Activated CD4-positive, alpha-beta T cell treated with anti-CD3 and anti-CD28 coated beads, Interleukin-2, amount 10 ng/mL, durations not matched to agents 7 days and 5 days (primary cell): ENCODE measurements at regions not wholly inside any gene's neighbourhood (a gene's known extent, or its start where the extent isn't known, plus 50 kb on each side); places are given as distances from the start of the nearest gene placed in this dataset.
"Not testable (repeated sequence)": the region's sequence is repeated elsewhere in the genome, so short reads cannot be mapped to it uniquely, and the experiment has no call there.

Experiments used
- CTCF ChIA-PET: fragments of 350-600 bp; sonication (Branson Sonifier 250); formaldehyde crosslinking; loops from one replicate; lab custom pipeline; 2021; ENCODE audit warnings: antibody characterized with exemption; lab: Charles Lee
- POLR2A ChIA-PET: fragments of 350-600 bp; sonication (Branson Sonifier 250); formaldehyde crosslinking; loops from one replicate; lab custom pipeline; 2021; ENCODE audit warnings: antibody characterized with exemption; lab: Charles Lee
- DNase-seq: peaks from one replicate; pipeline ENCODE4 v3.0.0-alpha.2; 2020
- H3K27ac Mint-ChIP-seq: one replicate; pipeline ENCODE4 v1.8.0; 2021; ENCODE audit warnings: mild to moderate bottlenecking, moderate library complexity, mixed read lengths
- H3K27me3 Mint-ChIP-seq: one replicate; pipeline ENCODE4 v1.8.0; 2021; ENCODE audit warnings: mixed read lengths
- H3K36me3 Mint-ChIP-seq: one replicate; pipeline ENCODE4 v1.8.0; 2021; ENCODE audit warnings: low read depth, mixed read lengths
- H3K4me1 Mint-ChIP-seq: one replicate; pipeline ENCODE4 v1.8.0; 2021; ENCODE audit warnings: mixed read lengths
- H3K4me3 Mint-ChIP-seq: one replicate; pipeline ENCODE4 v1.8.0; 2021; ENCODE audit warnings: mild to moderate bottlenecking, moderate library complexity, mixed read lengths
- H3K9me3 Mint-ChIP-seq: one replicate; pipeline ENCODE4 v1.8.0; 2021; ENCODE audit warnings: mixed read lengths

GRCh38 chr7:111647881-111648280 lies 85.6 kb upstream of the IMMP2L start:
- DNase-seq: no peak
- Mint-ChIP-seq H3K27me3 (no peaks in the 10 kb centered on the region), H3K4me3 (no peak overlapping the region), H3K9me3 (no peaks in the 10 kb centered on the region), H3K36me3 (no peaks in the 10 kb centered on the region), H3K4me1 (no peaks in the 10 kb centered on the region), H3K27ac (no peak overlapping the region)
- ChIA-PET POLR2A (no interaction called here), CTCF (no interaction called here)

GRCh38 chr7:111644595-111644994 lies 82.3 kb upstream of the IMMP2L start:
- CTCF ChIA-PET, H3K4me1 Mint-ChIP-seq, DNase-seq, H3K4me3 Mint-ChIP-seq, H3K9me3 Mint-ChIP-seq, POLR2A ChIA-PET, H3K36me3 Mint-ChIP-seq, H3K27ac Mint-ChIP-seq, H3K27me3 Mint-ChIP-seq: not testable (repeated sequence)

GRCh38 chr7:111642373-111642772 lies 80.1 kb upstream of the IMMP2L start:
- no peak overlapping the region for H3K27ac Mint-ChIP-seq
- POLR2A ChIA-PET: no interaction called here
- no peaks in the 10 kb centered on the region for H3K27me3 Mint-ChIP-seq
- no peaks in the 10 kb centered on the region for H3K9me3 Mint-ChIP-seq
- CTCF ChIA-PET: no interaction called here
- H3K4me1 Mint-ChIP-seq: no peaks in the 10 kb centered on the region
- H3K4me3 Mint-ChIP-seq: no peak overlapping the region
- H3K36me3 Mint-ChIP-seq: no peaks in the 10 kb centered on the region
- DNase-seq: no peak

- H3K27ac Mint-ChIP-seq: no peak overlapping the region
- no peaks in the 10 kb centered on the region for H3K27me3 Mint-ChIP-seq
- ChIA-PET CTCF (no interaction called here), POLR2A (no interaction called here)
- H3K4me3 Mint-ChIP-seq: no peak overlapping the region
- no peaks in the 10 kb centered on the region for H3K9me3 Mint-ChIP-seq
- no peak for DNase-seq
- H3K4me1 Mint-ChIP-seq: no peaks in the 10 kb centered on the region
- H3K36me3 Mint-ChIP-seq: no peaks in the 10 kb centered on the region
These were observed 78.1 kb upstream of the IMMP2L start for GRCh38 chr7:111640416-111640815.

GRCh38 chr7:111639934-111640333 lies 77.6 kb upstream of the IMMP2L start:
- H3K27me3 Mint-ChIP-seq: no peaks in the 10 kb centered on the region
- no peak overlapping the region for H3K4me3 Mint-ChIP-seq
- CTCF ChIA-PET: no interaction called here
- no peak overlapping the region for H3K27ac Mint-ChIP-seq
- no peak for DNase-seq
- POLR2A ChIA-PET: no interaction called here
- H3K9me3 Mint-ChIP-seq: no peaks in the 10 kb centered on the region
- no peaks in the 10 kb centered on the region for H3K4me1 Mint-ChIP-seq
- no peaks in the 10 kb centered on the region for H3K36me3 Mint-ChIP-seq

- POLR2A ChIA-PET: no interaction called here
- no peaks in the 10 kb centered on the region for H3K36me3 Mint-ChIP-seq
These were observed 75.8 kb upstream of the IMMP2L start for GRCh38 chr7:111638078-111638477.

GRCh38 chr7:111633878-111634277 lies 71.6 kb upstream of the IMMP2L start:
- H3K9me3 Mint-ChIP-seq: peaks cover 10% of the 10 kb centered on the region
- no peak for DNase-seq
- no peaks in the 10 kb centered on the region for H3K36me3 Mint-ChIP-seq
- ChIA-PET CTCF (interaction anchor here (0.7 kb wide), 1 partner anchor 1614 kb away, joined by 3 read pairs; no protein-coding TSS in a partner anchor), POLR2A (interaction anchor here (0.6 kb wide), 1 partner anchor 22 kb away, joined by 3 read pairs; no protein-coding TSS in a partner anchor)
- H3K27me3 Mint-ChIP-seq: no peaks in the 10 kb centered on the region
- no peak overlapping the region for H3K27ac Mint-ChIP-seq
- H3K4me1 Mint-ChIP-seq: no peaks in the 10 kb centered on the region
- H3K4me3 Mint-ChIP-seq: no peak overlapping the region

More at GRCh38 chr7:111638078-111638477, 75.8 kb upstream of the IMMP2L start:
- Mint-ChIP-seq H3K9me3 (no peaks in the 10 kb centered on the region), H3K4me3 (no peak overlapping the region), H3K27me3 (no peaks in the 10 kb centered on the region), H3K27ac (no peak overlapping the region), H3K4me1 (no peaks in the 10 kb centered on the region)
- no peak for DNase-seq
- CTCF ChIA-PET: no interaction called here

GRCh38 chr7:111630862-111631261 lies 68.6 kb upstream of the IMMP2L start:
- H3K4me1 Mint-ChIP-seq: no peaks in the 10 kb centered on the region
- DNase-seq: no peak
- H3K27ac Mint-ChIP-seq: no peak overlapping the region
- H3K4me3 Mint-ChIP-seq: no peak overlapping the region
- POLR2A ChIA-PET: no interaction called here
- peaks cover 10% of the 10 kb centered on the region for H3K9me3 Mint-ChIP-seq
- H3K27me3 Mint-ChIP-seq: peaks cover 6% of the 10 kb centered on the region
- CTCF ChIA-PET: no interaction called here
- H3K36me3 Mint-ChIP-seq: no peaks in the 10 kb centered on the region

- DNase-seq: no peak
- ChIA-PET POLR2A (no interaction called here), CTCF (no interaction called here)
- Mint-ChIP-seq H3K4me3 (no peak overlapping the region), H3K36me3 (no peaks in the 10 kb centered on the region), H3K27ac (no peak overlapping the region), H3K9me3 (no peaks in the 10 kb centered on the region), H3K4me1 (no peaks in the 10 kb centered on the region), H3K27me3 (peaks cover 8% of the 10 kb centered on the region)
These were observed 59.8 kb upstream of the IMMP2L start for GRCh38 chr7:111622084-111622483.
